ENCODE measurements at regions not wholly inside any gene's neighbourhood (a gene's known extent, or its start where the extent isn't known, plus 50 kb on each side); places are given as distances from the start of the nearest gene placed in this dataset.

DNA sequence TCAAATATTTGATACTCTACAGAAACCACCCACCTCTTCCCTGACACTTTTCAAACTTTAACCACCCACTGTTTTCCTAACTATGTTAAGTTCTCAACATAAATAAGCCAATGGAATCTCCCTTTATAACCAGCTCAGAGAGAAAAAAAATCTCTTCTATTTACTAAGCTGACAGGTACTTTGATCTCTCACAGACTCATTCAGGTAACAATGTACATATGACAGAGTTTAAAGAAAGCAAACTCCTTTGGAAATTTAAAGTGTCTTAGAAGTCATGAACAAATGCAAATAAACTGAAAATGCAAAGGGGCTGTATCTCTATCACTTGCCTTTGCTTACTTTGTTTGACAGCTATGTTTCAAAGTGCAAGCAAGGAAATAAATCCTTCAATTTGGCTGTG is 109.3 kb downstream of the KLF12 start:
- TF ChIP-seq, protein P1, sequence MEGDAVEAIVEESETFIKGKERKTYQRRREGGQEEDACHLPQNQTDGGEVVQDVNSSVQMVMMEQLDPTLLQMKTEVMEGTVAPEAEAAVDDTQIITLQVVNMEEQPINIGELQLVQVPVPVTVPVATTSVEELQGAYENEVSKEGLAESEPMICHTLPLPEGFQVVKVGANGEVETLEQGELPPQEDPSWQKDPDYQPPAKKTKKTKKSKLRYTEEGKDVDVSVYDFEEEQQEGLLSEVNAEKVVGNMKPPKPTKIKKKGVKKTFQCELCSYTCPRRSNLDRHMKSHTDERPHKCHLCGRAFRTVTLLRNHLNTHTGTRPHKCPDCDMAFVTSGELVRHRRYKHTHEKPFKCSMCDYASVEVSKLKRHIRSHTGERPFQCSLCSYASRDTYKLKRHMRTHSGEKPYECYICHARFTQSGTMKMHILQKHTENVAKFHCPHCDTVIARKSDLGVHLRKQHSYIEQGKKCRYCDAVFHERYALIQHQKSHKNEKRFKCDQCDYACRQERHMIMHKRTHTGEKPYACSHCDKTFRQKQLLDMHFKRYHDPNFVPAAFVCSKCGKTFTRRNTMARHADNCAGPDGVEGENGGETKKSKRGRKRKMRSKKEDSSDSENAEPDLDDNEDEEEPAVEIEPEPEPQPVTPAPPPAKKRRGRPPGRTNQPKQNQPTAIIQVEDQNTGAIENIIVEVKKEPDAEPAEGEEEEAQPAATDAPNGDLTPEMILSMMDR (IDR thresholded peaks at IDR 0.05) = no peak
- Histone ChIP-seq H3K4me1 (peaks cover 0 to 20% (median 3%) of the 10 kb centered on the region in 4 donors), H3K9me3 (no peaks in the 10 kb centered on the region), H3K27ac (no peak overlapping the region), H3K4me3 (no peak overlapping the region), H3K36me3 (no peaks in the 10 kb centered on the region), H3K27me3 (no peaks in the 10 kb centered on the region)
- no peak for DNase-seq
- intact Hi-C loops (cut with DNase I; ENCODE audit: low total_unique reads) = no loop called here

DNA sequence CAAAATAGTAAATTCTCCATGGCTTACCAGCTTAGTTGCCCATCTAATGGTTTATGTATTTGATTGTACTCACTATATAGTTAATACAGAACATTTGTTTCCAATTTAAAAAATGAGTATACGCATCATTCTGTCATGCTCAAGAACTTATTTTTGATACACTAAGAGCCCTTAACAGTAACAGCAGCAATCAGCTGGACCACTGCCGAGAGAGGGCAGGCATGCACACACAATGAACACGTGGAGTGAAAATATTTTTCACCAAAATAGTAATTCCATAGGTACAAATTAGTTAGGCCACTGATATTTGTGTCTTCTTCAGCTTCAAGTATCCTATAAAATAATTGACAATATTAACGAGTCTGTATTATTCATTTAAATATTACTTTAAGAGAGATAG is 109.9 kb downstream of the KLF12 start:
- DNase-seq = no peak
- H3K36me3 ChIP-seq = no peaks in the 10 kb centered on the region
- TF ChIP-seq, protein P1 (IDR thresholded peaks at IDR 0.05) = no peak
- no peaks in the 10 kb centered on the region for H3K9me3 ChIP-seq
- H3K4me1 ChIP-seq = peaks cover 0 to 14% (median 2%) of the 10 kb centered on the region in 4 donors
- intact Hi-C loops (cut with DNase I; ENCODE audit: low total_unique reads) = no loop called here
- H3K27ac ChIP-seq = no peak overlapping the region
- H3K4me3 ChIP-seq = no peak overlapping the region
- H3K27me3 ChIP-seq = no peaks in the 10 kb centered on the region

DNA sequence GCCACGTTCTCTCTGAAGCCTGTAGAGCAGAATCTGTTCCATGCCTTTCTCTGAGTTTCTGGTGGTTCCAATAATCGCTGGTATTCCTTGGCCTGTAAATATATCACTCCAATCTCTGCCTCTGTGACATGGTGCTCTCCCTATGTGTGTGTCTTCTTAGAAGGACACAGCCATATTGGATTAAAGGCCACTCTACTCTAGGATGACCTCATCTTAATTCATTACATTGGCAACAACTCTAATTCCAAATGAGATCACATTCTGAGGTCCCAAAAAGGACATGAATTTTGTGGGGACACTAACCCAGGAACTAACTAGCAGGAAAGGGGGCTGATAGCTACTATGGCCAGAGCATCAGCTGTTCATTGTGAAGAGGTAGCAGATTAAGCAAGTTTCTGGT is 110.7 kb downstream of the KLF12 start:
- no peaks in the 10 kb centered on the region for H3K36me3 ChIP-seq
- intact Hi-C loops (cut with DNase I; ENCODE audit: low total_unique reads) = no loop called here

DNA sequence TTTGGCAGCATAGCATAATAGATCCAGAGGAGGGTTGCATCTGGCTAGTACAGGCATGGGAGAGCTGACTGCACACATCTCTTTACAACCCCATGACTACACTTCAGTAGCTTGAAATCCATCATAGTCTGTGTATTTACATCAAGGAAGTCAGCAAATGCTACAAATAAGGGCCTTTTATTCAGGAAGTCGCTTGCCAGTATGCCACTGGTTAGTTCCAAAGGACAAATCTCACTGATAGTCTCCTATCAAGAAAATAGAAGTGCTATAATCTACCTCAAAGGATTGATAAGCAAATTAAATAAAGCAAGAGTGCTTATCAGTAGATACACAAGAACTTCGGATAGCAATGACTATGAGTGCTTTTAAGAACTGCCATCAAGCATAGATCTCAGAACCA is 112.7 kb downstream of the KLF12 start:
- no peak for DNase-seq
- TF ChIP-seq, protein P1 (IDR thresholded peaks at IDR 0.05) = no peak
- intact Hi-C loops (cut with DNase I; ENCODE audit: low total_unique reads) = no loop called here
- Histone ChIP-seq H3K9me3 (no peaks in the 10 kb centered on the region), H3K27me3 (no peaks in the 10 kb centered on the region), H3K4me3 (no peak overlapping the region), H3K27ac (no peak overlapping the region), H3K36me3 (no peaks in the 10 kb centered on the region), H3K4me1 (peaks cover 0 to 4% (median 3%) of the 10 kb centered on the region in 4 donors)

More for the DNA sequence above, 110.7 kb downstream of the KLF12 start:
- Histone ChIP-seq H3K9me3 (no peaks in the 10 kb centered on the region), H3K4me3 (no peak overlapping the region), H3K27ac (no peak overlapping the region), H3K4me1 (peaks cover 0 to 13% (median 2%) of the 10 kb centered on the region in 4 donors), H3K27me3 (no peaks in the 10 kb centered on the region)
- no peak for DNase-seq
- TF ChIP-seq, protein P1 (IDR thresholded peaks at IDR 0.05) = no peak

DNA sequence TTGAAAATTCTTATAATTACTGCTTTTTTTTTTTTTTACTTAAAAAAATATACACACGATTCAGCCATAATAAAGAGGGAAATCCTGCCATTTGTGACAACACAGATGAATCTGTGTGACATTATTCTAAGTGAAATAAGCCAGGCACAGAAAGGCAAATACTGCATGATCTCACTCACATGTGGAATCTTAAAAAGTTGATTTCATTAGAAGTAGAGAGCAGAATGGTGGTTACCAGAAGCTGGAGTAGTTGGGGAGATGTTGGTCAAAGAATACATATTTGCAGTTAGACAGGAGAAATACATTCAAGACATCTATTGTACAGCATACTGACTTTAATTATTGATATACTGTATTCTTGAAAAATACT is 116.2 kb downstream of the KLF12 start:
- no peaks in the 10 kb centered on the region for H3K36me3 ChIP-seq
- intact Hi-C loops (cut with DNase I; ENCODE audit: low total_unique reads) = no loop called here
- H3K4me1 ChIP-seq = peaks cover 0 to 26% (median 4%) of the 10 kb centered on the region in 4 donors
- no peaks in the 10 kb centered on the region for H3K9me3 ChIP-seq
- TF ChIP-seq, protein P1 (IDR thresholded peaks at IDR 0.05) = no peak
- no peak overlapping the region for H3K4me3 ChIP-seq
- no peaks in the 10 kb centered on the region for H3K27me3 ChIP-seq
- no peak overlapping the region for H3K27ac ChIP-seq
- no peak for DNase-seq

Measured in tibial artery (tissue), 4 donors.